ENCODE measurements at regions not wholly inside any gene's neighbourhood (a gene's known extent, or its start where the extent isn't known, plus 50 kb on each side); places are given as distances from the start of the nearest gene placed in this dataset.
"Not testable (repeated sequence)": the region's sequence is repeated elsewhere in the genome, so short reads cannot be mapped to it uniquely, and the experiment has no call there.

- peak; percentile 33 for DNase-seq
These were observed 93.2 kb upstream of the GRIN2A start for GRCh38 chr16:10275214-10275996.

- DNase-seq, result no peak
These were observed 95.4 kb upstream of the GRIN2A start for GRCh38 chr16:10277597-10277996.

- no peak for DNase-seq
These were observed 98.3 kb upstream of the GRIN2A start for GRCh38 chr16:10280262-10281170.

GRCh38 chr16:10282367-10282766 lies 100.1 kb upstream of the GRIN2A start:
- DNase-seq, result no peak

GRCh38 chr16:10283246-10283645 lies 101.0 kb upstream of the GRIN2A start:
- DNase-seq, result not testable (repeated sequence)

GRCh38 chr16:10290467-10291105 lies 95.3 kb upstream of the ATF7IP2 start:
- not testable (repeated sequence) for DNase-seq

GRCh38 chr16:10292197-10292596 lies 93.7 kb upstream of the ATF7IP2 start:
- not testable (repeated sequence) for DNase-seq

GRCh38 chr16:10292976-10293375 lies 92.9 kb upstream of the ATF7IP2 start:
- not testable (repeated sequence) for DNase-seq

- DNase-seq, result not testable (repeated sequence)
These were observed 91.7 kb upstream of the ATF7IP2 start for GRCh38 chr16:10294153-10294552.

- DNase-seq, result no peak
These were observed 88.9 kb upstream of the ATF7IP2 start for GRCh38 chr16:10296956-10297340.

GRCh38 chr16:10297341-10298006 lies 88.4 kb upstream of the ATF7IP2 start:
- DNase-seq, result peak; percentile 95

- no peak for DNase-seq
These were observed 85.0 kb upstream of the ATF7IP2 start for GRCh38 chr16:10300905-10301304.

- not testable (repeated sequence) for DNase-seq
These were observed 84.3 kb upstream of the ATF7IP2 start for GRCh38 chr16:10301547-10301946.

GRCh38 chr16:10305912-10306311 lies 79.9 kb upstream of the ATF7IP2 start:
- no peak for DNase-seq

GRCh38 chr16:10308305-10309193 lies 77.3 kb upstream of the ATF7IP2 start:
- peak; percentile 38 for DNase-seq

- no peak for DNase-seq
These were observed 76.5 kb upstream of the ATF7IP2 start for GRCh38 chr16:10309271-10309932.

- DNase-seq, result no peak
These were observed 73.9 kb upstream of the ATF7IP2 start for GRCh38 chr16:10312008-10312407.

- DNase-seq, result no peak
These were observed 72.8 kb upstream of the ATF7IP2 start for GRCh38 chr16:10312784-10313724.

GRCh38 chr16:10314317-10314716 lies 71.5 kb upstream of the ATF7IP2 start:
- DNase-seq, result no peak

- DNase-seq, result peak; percentile 56
These were observed 71.0 kb upstream of the ATF7IP2 start for GRCh38 chr16:10314811-10315210.
